Activated T-helper 17 cell treated with anti-CD3 and anti-CD28 coated beads, Interleukin-2, amount 50 U/mL, for 72 hours (primary cell): ENCODE measurements at regions not wholly inside any gene's neighbourhood (a gene's known extent, or its start where the extent isn't known, plus 50 kb on each side); places are given as distances from the start of the nearest gene placed in this dataset.
"Not testable (repeated sequence)": the region's sequence is repeated elsewhere in the genome, so short reads cannot be mapped to it uniquely, and the experiment has no call there.

ENCODE experiments used
- ATAC-seq: fragments of 150-1000 bp; cut with Tn5 transposase; replicated peaks from 2 replicates; pipeline ENCODE4 v1.10.0; 2021; ENCODE audit warnings: mild to moderate bottlenecking, moderate library complexity
- H3K27ac Mint-ChIP-seq: one replicate; pipeline ENCODE4 v1.8.0; 2022; ENCODE audit warnings: mixed read lengths
- H3K27me3 Mint-ChIP-seq: one replicate; pipeline ENCODE4 v1.8.0; 2022; ENCODE audit warnings: mixed read lengths
- H3K36me3 Mint-ChIP-seq: one replicate; pipeline ENCODE4 v1.8.0; 2022; ENCODE audit warnings: low read depth, mild to moderate bottlenecking, mixed read lengths
- H3K4me1 Mint-ChIP-seq: one replicate; pipeline ENCODE4 v1.8.0; 2022; ENCODE audit warnings: mixed read lengths
- H3K4me3 Mint-ChIP-seq: one replicate; pipeline ENCODE4 v1.8.0; 2022; ENCODE audit warnings: mild to moderate bottlenecking, mixed read lengths
- H3K9me3 Mint-ChIP-seq: one replicate; pipeline ENCODE4 v1.8.0; 2022; ENCODE audit warnings: mixed read lengths

- Mint-ChIP-seq H3K4me3 (no peak overlapping the region), H3K9me3 (peaks cover 4% of the 10 kb centered on the region), H3K36me3 (no peaks in the 10 kb centered on the region), H3K4me1 (no peaks in the 10 kb centered on the region), H3K27me3 (peaks cover 10% of the 10 kb centered on the region), H3K27ac (no peak overlapping the region)
- no peak for ATAC-seq
These were observed 284.6 kb upstream of the RPS23 start for GRCh38 chr5:82562696-82563240.

GRCh38 chr5:82561797-82562196, 283.6 kb upstream of the RPS23 start:
- H3K27ac Mint-ChIP-seq = no peak overlapping the region
- peaks cover 15% of the 10 kb centered on the region for H3K27me3 Mint-ChIP-seq
- no peak overlapping the region for H3K4me3 Mint-ChIP-seq
- no peak for ATAC-seq
- no peaks in the 10 kb centered on the region for H3K4me1 Mint-ChIP-seq
- peaks cover 7% of the 10 kb centered on the region for H3K9me3 Mint-ChIP-seq
- no peaks in the 10 kb centered on the region for H3K36me3 Mint-ChIP-seq

- Mint-ChIP-seq H3K27ac (no peak overlapping the region), H3K36me3 (no peaks in the 10 kb centered on the region), H3K4me3 (no peak overlapping the region), H3K27me3 (peaks cover 15% of the 10 kb centered on the region), H3K9me3 (peaks cover 7% of the 10 kb centered on the region), H3K4me1 (no peaks in the 10 kb centered on the region)
- no peak for ATAC-seq
These were observed 282.8 kb upstream of the RPS23 start for GRCh38 chr5:82560969-82561368.

GRCh38 chr5:82560561-82560960, 282.4 kb upstream of the RPS23 start:
- H3K27ac Mint-ChIP-seq = no peak overlapping the region
- peaks cover 7% of the 10 kb centered on the region for H3K9me3 Mint-ChIP-seq
- no peak for ATAC-seq
- peaks cover 15% of the 10 kb centered on the region for H3K27me3 Mint-ChIP-seq
- H3K4me3 Mint-ChIP-seq = no peak overlapping the region
- H3K36me3 Mint-ChIP-seq = no peaks in the 10 kb centered on the region
- no peaks in the 10 kb centered on the region for H3K4me1 Mint-ChIP-seq

- H3K27me3 Mint-ChIP-seq = no peaks in the 10 kb centered on the region
- H3K4me3 Mint-ChIP-seq = no peak overlapping the region
- ATAC-seq = no peak
- no peaks in the 10 kb centered on the region for H3K4me1 Mint-ChIP-seq
- no peak overlapping the region for H3K27ac Mint-ChIP-seq
- no peaks in the 10 kb centered on the region for H3K36me3 Mint-ChIP-seq
- no peaks in the 10 kb centered on the region for H3K9me3 Mint-ChIP-seq
These were observed 273.8 kb upstream of the RPS23 start for GRCh38 chr5:82551840-82552385.

GRCh38 chr5:82551192-82551591, 273.0 kb upstream of the RPS23 start:
- Mint-ChIP-seq H3K27me3 (no peaks in the 10 kb centered on the region), H3K4me1 (no peaks in the 10 kb centered on the region), H3K27ac (no peak overlapping the region), H3K4me3 (no peak overlapping the region), H3K36me3 (no peaks in the 10 kb centered on the region), H3K9me3 (no peaks in the 10 kb centered on the region)
- no peak for ATAC-seq

- H3K4me3 Mint-ChIP-seq = no peak overlapping the region
- no peaks in the 10 kb centered on the region for H3K27me3 Mint-ChIP-seq
- H3K36me3 Mint-ChIP-seq = no peaks in the 10 kb centered on the region
- no peak for ATAC-seq
- H3K9me3 Mint-ChIP-seq = no peaks in the 10 kb centered on the region
- no peaks in the 10 kb centered on the region for H3K4me1 Mint-ChIP-seq
- H3K27ac Mint-ChIP-seq = no peak overlapping the region
These were observed 271.1 kb upstream of the RPS23 start for GRCh38 chr5:82549263-82549662.

GRCh38 chr5:82544004-82544403, 265.9 kb upstream of the RPS23 start:
- no peak overlapping the region for H3K4me3 Mint-ChIP-seq
- no peaks in the 10 kb centered on the region for H3K36me3 Mint-ChIP-seq
- no peaks in the 10 kb centered on the region for H3K27me3 Mint-ChIP-seq
- H3K4me1 Mint-ChIP-seq = no peaks in the 10 kb centered on the region
- ATAC-seq = no peak
- H3K27ac Mint-ChIP-seq = no peak overlapping the region
- no peaks in the 10 kb centered on the region for H3K9me3 Mint-ChIP-seq

- H3K36me3 Mint-ChIP-seq = no peaks in the 10 kb centered on the region
- H3K27me3 Mint-ChIP-seq = no peaks in the 10 kb centered on the region
- H3K9me3 Mint-ChIP-seq = no peaks in the 10 kb centered on the region
- ATAC-seq = no peak
- no peaks in the 10 kb centered on the region for H3K4me1 Mint-ChIP-seq
- H3K27ac Mint-ChIP-seq = no peak overlapping the region
- no peak overlapping the region for H3K4me3 Mint-ChIP-seq
These were observed 262.1 kb upstream of the RPS23 start for GRCh38 chr5:82540301-82540700.

- Mint-ChIP-seq H3K4me3 (no peak overlapping the region), H3K36me3 (no peaks in the 10 kb centered on the region), H3K27ac (no peak overlapping the region), H3K9me3 (no peaks in the 10 kb centered on the region), H3K27me3 (no peaks in the 10 kb centered on the region), H3K4me1 (no peaks in the 10 kb centered on the region)
- ATAC-seq = no peak
These were observed 260.3 kb upstream of the RPS23 start for GRCh38 chr5:82538339-82539034.

GRCh38 chr5:82537687-82538306, 259.6 kb upstream of the RPS23 start:
- no peaks in the 10 kb centered on the region for H3K27me3 Mint-ChIP-seq
- H3K36me3 Mint-ChIP-seq = no peaks in the 10 kb centered on the region
- no peaks in the 10 kb centered on the region for H3K4me1 Mint-ChIP-seq
- no peak for ATAC-seq
- no peak overlapping the region for H3K27ac Mint-ChIP-seq
- no peaks in the 10 kb centered on the region for H3K9me3 Mint-ChIP-seq
- H3K4me3 Mint-ChIP-seq = no peak overlapping the region

GRCh38 chr5:82534986-82535385, 256.8 kb upstream of the RPS23 start:
- Mint-ChIP-seq H3K36me3 (no peaks in the 10 kb centered on the region), H3K4me1 (no peaks in the 10 kb centered on the region), H3K9me3 (peaks cover 3% of the 10 kb centered on the region), H3K27me3 (no peaks in the 10 kb centered on the region), H3K27ac (no peak overlapping the region), H3K4me3 (no peak overlapping the region)
- no peak for ATAC-seq

GRCh38 chr5:82532075-82532474, 253.9 kb upstream of the RPS23 start:
- H3K36me3 Mint-ChIP-seq, H3K4me3 Mint-ChIP-seq, H3K4me1 Mint-ChIP-seq, H3K27me3 Mint-ChIP-seq, H3K27ac Mint-ChIP-seq, H3K9me3 Mint-ChIP-seq, ATAC-seq: not testable (repeated sequence)

GRCh38 chr5:82526540-82526939, 248.4 kb upstream of the RPS23 start:
- Mint-ChIP-seq H3K4me3 (no peak overlapping the region), H3K4me1 (peaks cover 5% of the 10 kb centered on the region), H3K27ac (no peak overlapping the region), H3K9me3 (no peaks in the 10 kb centered on the region), H3K36me3 (no peaks in the 10 kb centered on the region), H3K27me3 (no peaks in the 10 kb centered on the region)
- peak; percentile 80 for ATAC-seq

GRCh38 chr5:82525626-82526025, 247.5 kb upstream of the RPS23 start:
- H3K27me3 Mint-ChIP-seq = no peaks in the 10 kb centered on the region
- peaks cover 5% of the 10 kb centered on the region for H3K4me1 Mint-ChIP-seq
- no peak overlapping the region for H3K27ac Mint-ChIP-seq
- no peaks in the 10 kb centered on the region for H3K9me3 Mint-ChIP-seq
- no peak overlapping the region for H3K4me3 Mint-ChIP-seq
- no peaks in the 10 kb centered on the region for H3K36me3 Mint-ChIP-seq
- ATAC-seq = no peak
